GM12865 (cell line): ENCODE measurements at regions not wholly inside any gene's neighbourhood (a gene's known extent, or its start where the extent isn't known, plus 50 kb on each side); places are given as distances from the start of the nearest gene placed in this dataset.
A peak's percentile ranks its signal among the peaks of the same experiment; 100 is the strongest.

Experiments
- DNase-seq: peaks from one replicate; pipeline ENCODE4 v3.0.0; 2010; ENCODE audit warnings: low read depth
- H3K4me3 ChIP-seq: 2 replicates; pipeline ENCODE4 v1.5.1; 2011; ENCODE audit warnings: mild to moderate bottlenecking, low read depth, low read length, control low read depth
- CTCF ChIP-seq: IDR thresholded peaks from 2 replicates; pipeline ENCODE4 v1.5.1; 2011; ENCODE audit warnings: low read length, control low read depth, low read depth, inconsistent platforms; ENCODE audit not compliant: insufficient read depth; ENCODE audit errors: missing control alignments

GRCh38 chr15:95970326-95970725 lies 360.2 kb upstream of the NR2F2 start:
- no peak for TF ChIP-seq CTCF
- no peak overlapping the region for H3K4me3 ChIP-seq
- no peak for DNase-seq

GRCh38 chr15:95972041-95972553 lies 358.4 kb upstream of the NR2F2 start:
- H3K4me3 ChIP-seq, result no peak overlapping the region
- TF ChIP-seq CTCF, result no peak
- DNase-seq, result peak; percentile 14

GRCh38 chr15:95972812-95973211 lies 357.7 kb upstream of the NR2F2 start:
- no peak for DNase-seq
- no peak overlapping the region for H3K4me3 ChIP-seq
- TF ChIP-seq CTCF, result no peak

GRCh38 chr15:95973566-95974256 lies 356.8 kb upstream of the NR2F2 start:
- TF ChIP-seq CTCF, result no peak
- H3K4me3 ChIP-seq, result no peak overlapping the region
- peak; percentile 70 for DNase-seq

GRCh38 chr15:95975212-95975611 lies 355.3 kb upstream of the NR2F2 start:
- TF ChIP-seq CTCF, result no peak
- no peak overlapping the region for H3K4me3 ChIP-seq
- peak; percentile 79 for DNase-seq

GRCh38 chr15:95979286-95979685 lies 351.2 kb upstream of the NR2F2 start:
- TF ChIP-seq CTCF, result no peak
- no peak overlapping the region for H3K4me3 ChIP-seq
- no peak for DNase-seq

GRCh38 chr15:95981209-95981608 lies 349.3 kb upstream of the NR2F2 start:
- TF ChIP-seq CTCF, result no peak
- no peak for DNase-seq
- no peak overlapping the region for H3K4me3 ChIP-seq
